CD4-positive, CD25-positive, alpha-beta regulatory T cell (primary cell): ENCODE measurements at regions not wholly inside any gene's neighbourhood (a gene's known extent, or its start where the extent isn't known, plus 50 kb on each side); places are given as distances from the start of the nearest gene placed in this dataset.

ENCODE experiments used
- ATAC-seq, 2 donors: fragments of 150-1000 bp; cut with Tn5 transposase; one replicate each; pipeline ENCODE4 v1.10.0; 2021; ENCODE audit warnings: low read depth in 2 of 2, moderate number of reproducible peaks in 2 of 2, moderate library complexity in 1 of 2
- DNase-seq, 3 donors: peaks; one replicate each; pipeline versions ENCODE4 v3.0.0 to v3.0.0-alpha.2; 2012 to 2022; ENCODE audit warnings: mixed read lengths in 1 of 3
- H3K27ac ChIP-seq: one replicate; pipeline ENCODE4 v1.7.0; 2013; ENCODE audit warnings: mild to moderate bottlenecking, low read length; ENCODE audit not compliant: insufficient read depth, poor library complexity, severe bottlenecking
- H3K27me3 ChIP-seq: one replicate; pipeline ENCODE4 v1.7.0; 2013; ENCODE audit warnings: low read length; ENCODE audit not compliant: control insufficient read depth, insufficient read depth
- H3K36me3 ChIP-seq: one replicate; pipeline ENCODE4 v1.7.0; 2013; ENCODE audit warnings: mild to moderate bottlenecking, low read length, moderate library complexity; ENCODE audit not compliant: control insufficient read depth, insufficient read depth
- H3K4me1 ChIP-seq: 2 replicates; pipeline ENCODE4 v1.7.0; 2013; ENCODE audit warnings: mild to moderate bottlenecking, low read length; ENCODE audit not compliant: insufficient read depth, control insufficient read depth, poor library complexity, severe bottlenecking
- H3K4me3 ChIP-seq: one replicate; pipeline ENCODE4 v1.7.0; 2013; ENCODE audit warnings: low read depth, mild to moderate bottlenecking, low read length, moderate library complexity
- H3K9me3 ChIP-seq, 2 experiments: 1 replicate in 1 of 2; 2 replicates in 1 of 2; pipeline ENCODE4 v1.7.0; 2013; ENCODE audit warnings: low read length in 2 of 2, mild to moderate bottlenecking in 1 of 2, moderate library complexity in 1 of 2; ENCODE audit not compliant: control insufficient read depth in 2 of 2
- H3K27ac Mint-ChIP-seq, 3 donors: one replicate each; pipeline ENCODE4 v1.8.0; 2020 to 2022; ENCODE audit warnings: mild to moderate bottlenecking in 3 of 3, mixed read lengths in 3 of 3, moderate library complexity in 2 of 3
- H3K27me3 Mint-ChIP-seq: one replicate; pipeline ENCODE4 v1.8.0; 2022; ENCODE audit warnings: mild to moderate bottlenecking, mixed read lengths
- H3K36me3 Mint-ChIP-seq: one replicate; pipeline ENCODE4 v1.8.0; 2020; ENCODE audit warnings: mixed read lengths
- H3K4me1 Mint-ChIP-seq, 4 donors: one replicate each; pipeline ENCODE4 v1.8.0; 2020 to 2022; ENCODE audit warnings: mixed read lengths in 4 of 4, mild to moderate bottlenecking in 1 of 4
- H3K4me3 Mint-ChIP-seq, 4 donors: one replicate each; pipeline ENCODE4 v1.8.0; 2020 to 2022; ENCODE audit warnings: mild to moderate bottlenecking in 4 of 4, mixed read lengths in 4 of 4, moderate library complexity in 3 of 4
- H3K9me3 Mint-ChIP-seq, 7 donors: one replicate each; pipeline ENCODE4 v1.8.0; 2020 to 2022; ENCODE audit warnings: mixed read lengths in 7 of 7, mild to moderate bottlenecking in 3 of 7, moderate library complexity in 2 of 7

DNA sequence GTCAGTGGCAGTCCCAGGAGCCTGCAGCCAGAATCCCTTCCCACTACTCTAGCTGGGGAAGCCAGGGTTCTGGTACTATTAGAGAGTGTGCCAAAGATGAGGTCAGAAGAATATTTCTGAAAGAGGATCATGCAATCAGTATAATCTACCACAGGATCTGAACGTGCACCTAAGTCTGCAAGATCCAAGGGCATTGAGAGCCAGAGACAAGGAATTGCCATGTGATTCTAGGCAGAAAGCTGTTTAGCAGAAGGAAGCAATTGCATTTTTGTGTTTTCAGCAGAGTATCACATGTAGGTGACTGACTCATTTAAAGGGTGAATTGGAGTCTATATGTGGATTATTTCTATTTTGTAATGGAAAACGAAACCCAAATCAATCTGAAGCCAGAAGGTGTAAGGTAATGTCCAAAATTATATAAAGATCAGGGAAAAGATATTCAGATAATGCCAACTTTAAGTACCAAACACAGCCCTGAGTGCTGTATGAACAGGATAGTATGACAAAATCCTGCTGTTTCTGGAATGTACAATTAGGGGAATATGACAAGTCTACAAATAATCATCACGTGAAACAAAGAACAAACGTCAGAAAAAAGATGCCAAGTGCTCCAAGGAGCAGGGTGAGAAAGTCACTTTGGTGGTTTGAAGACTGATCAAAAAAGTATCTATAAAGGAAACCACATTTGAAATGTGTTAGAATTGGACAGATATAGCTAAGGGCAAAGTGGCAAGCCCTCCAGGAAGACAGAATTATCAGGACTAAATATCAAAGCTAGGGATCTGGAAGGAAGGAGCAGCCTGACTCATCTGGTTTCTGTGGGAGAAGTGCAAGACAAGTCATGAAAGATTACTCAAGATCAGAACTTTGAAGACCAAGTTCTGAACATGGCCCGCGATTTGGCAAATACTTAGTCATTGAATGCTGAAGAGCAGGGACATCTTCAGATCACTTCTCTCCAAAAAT, 1036.6 kb downstream of the NTRK3 start:
- H3K27me3 ChIP-seq, result no peaks in the 10 kb centered on the region

DNA sequence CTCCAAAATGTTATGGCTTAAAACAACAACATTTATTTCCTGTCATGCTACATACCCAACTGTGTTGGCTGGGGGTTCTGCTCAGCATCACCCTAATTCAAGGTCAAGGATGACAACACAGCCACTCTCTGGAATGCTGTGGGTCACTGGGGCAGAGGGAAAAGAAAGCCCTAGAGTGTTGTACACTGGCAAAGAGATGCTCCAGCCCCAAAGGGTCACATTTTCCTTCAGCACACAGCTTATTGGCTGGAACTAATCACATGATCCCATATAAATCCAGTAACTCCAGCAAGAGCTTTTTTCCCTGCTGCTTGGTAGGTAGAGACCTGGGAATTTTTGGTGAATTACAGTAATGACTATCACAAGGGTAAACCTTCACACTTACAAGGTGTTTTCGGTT, 1041.4 kb downstream of the NTRK3 start:
- no peaks in the 10 kb centered on the region for H3K4me1 ChIP-seq
- no peak overlapping the region for H3K27ac ChIP-seq
- DNase-seq (no peak), ATAC-seq (no peak)
- Mint-ChIP-seq H3K4me3 (no peak overlapping the region), H3K27me3 (no peaks in the 10 kb centered on the region), H3K27ac (no peak overlapping the region), H3K9me3 (peaks cover 0 to 7% (median 3%) of the 10 kb centered on the region in 7 donors), H3K4me1 (peaks cover 0 to 4% (median under 1%) of the 10 kb centered on the region in 4 donors), H3K36me3 (no peaks in the 10 kb centered on the region)
- H3K27me3 ChIP-seq, result no peaks in the 10 kb centered on the region
- no peaks in the 10 kb centered on the region for H3K9me3 ChIP-seq
- H3K36me3 ChIP-seq, result no peaks in the 10 kb centered on the region
- no peak overlapping the region for H3K4me3 ChIP-seq

More for the DNA sequence above, 1036.6 kb downstream of the NTRK3 start:
- H3K4me3 ChIP-seq, result no peak overlapping the region
- H3K9me3 Mint-ChIP-seq, result peaks cover 0 to 10% (median 3%) of the 10 kb centered on the region in 7 donors
- no peaks in the 10 kb centered on the region for H3K36me3 Mint-ChIP-seq
- no peak for DNase-seq
- H3K27me3 Mint-ChIP-seq, result no peaks in the 10 kb centered on the region
- no peaks in the 10 kb centered on the region for H3K36me3 ChIP-seq
- no peaks in the 10 kb centered on the region for H3K9me3 ChIP-seq
- H3K4me1 ChIP-seq, result no peaks in the 10 kb centered on the region
- H3K27ac Mint-ChIP-seq, result no peak overlapping the region
- H3K4me1 Mint-ChIP-seq, result peaks cover 0 to 4% (median under 1%) of the 10 kb centered on the region in 4 donors
- no peak overlapping the region for H3K27ac ChIP-seq
- no peak overlapping the region for H3K4me3 Mint-ChIP-seq
- no peak for ATAC-seq

DNA sequence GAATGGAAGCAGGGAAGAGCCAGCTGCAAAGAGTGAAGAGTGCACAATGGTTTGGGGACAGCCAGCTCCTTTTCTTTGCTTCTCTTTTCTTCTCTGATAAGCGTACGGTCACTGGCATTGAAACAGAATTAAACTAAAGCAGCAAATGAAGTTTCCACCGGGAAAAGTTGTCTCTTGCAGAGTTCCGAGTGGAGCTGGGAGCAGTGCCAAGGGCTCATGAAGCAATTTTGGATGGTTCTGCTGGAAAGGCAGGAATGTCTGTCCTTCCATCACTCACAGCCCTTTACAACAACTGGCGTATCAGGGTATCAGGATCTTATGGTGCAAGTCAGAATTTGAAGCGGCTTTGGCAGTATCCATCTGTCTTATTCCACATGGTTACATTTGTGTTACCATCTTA, 1042.9 kb downstream of the NTRK3 start:
- DNase-seq (no peak), ATAC-seq (no peak)
- Histone ChIP-seq H3K9me3 (no peaks in the 10 kb centered on the region), H3K4me3 (no peak overlapping the region), H3K4me1 (no peaks in the 10 kb centered on the region), H3K27me3 (no peaks in the 10 kb centered on the region), H3K27ac (no peak overlapping the region), H3K36me3 (no peaks in the 10 kb centered on the region)
- Mint-ChIP-seq H3K27ac (no peak overlapping the region), H3K4me1 (no peaks in the 10 kb centered on the region), H3K4me3 (no peak overlapping the region), H3K36me3 (no peaks in the 10 kb centered on the region), H3K9me3 (peaks cover 0 to 6% (median 3%) of the 10 kb centered on the region in 7 donors), H3K27me3 (no peaks in the 10 kb centered on the region)

DNA sequence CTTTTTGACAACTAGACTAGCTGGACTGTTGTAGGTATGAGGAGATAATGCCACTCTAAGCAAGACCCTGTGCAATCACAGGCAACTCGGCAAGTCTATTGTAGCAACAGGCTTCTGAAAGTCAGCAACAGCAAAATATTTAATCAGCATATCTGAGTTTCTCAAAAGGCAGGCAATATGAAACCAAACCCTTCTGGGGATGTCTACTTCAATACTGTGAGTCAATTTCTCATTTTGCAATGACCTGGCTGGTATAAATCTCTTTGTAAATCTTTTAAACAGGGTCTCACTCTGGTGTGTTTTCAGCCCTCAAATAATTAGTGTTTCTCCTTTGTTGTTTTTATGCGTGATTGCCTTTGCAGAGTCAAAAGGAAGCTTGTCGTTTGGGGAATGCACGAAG, 1044.5 kb downstream of the NTRK3 start:
- Mint-ChIP-seq H3K4me1 (no peaks in the 10 kb centered on the region), H3K9me3 (peaks cover 0 to 5% (median 1%) of the 10 kb centered on the region in 7 donors), H3K27ac (no peak overlapping the region), H3K36me3 (no peaks in the 10 kb centered on the region), H3K4me3 (no peak overlapping the region), H3K27me3 (no peaks in the 10 kb centered on the region)
- DNase-seq (no peak), ATAC-seq (no peak)
- H3K27me3 ChIP-seq, result no peaks in the 10 kb centered on the region
- no peak overlapping the region for H3K27ac ChIP-seq
- no peaks in the 10 kb centered on the region for H3K4me1 ChIP-seq
- no peak overlapping the region for H3K4me3 ChIP-seq
- H3K9me3 ChIP-seq, result no peaks in the 10 kb centered on the region
- H3K36me3 ChIP-seq, result no peaks in the 10 kb centered on the region

DNA sequence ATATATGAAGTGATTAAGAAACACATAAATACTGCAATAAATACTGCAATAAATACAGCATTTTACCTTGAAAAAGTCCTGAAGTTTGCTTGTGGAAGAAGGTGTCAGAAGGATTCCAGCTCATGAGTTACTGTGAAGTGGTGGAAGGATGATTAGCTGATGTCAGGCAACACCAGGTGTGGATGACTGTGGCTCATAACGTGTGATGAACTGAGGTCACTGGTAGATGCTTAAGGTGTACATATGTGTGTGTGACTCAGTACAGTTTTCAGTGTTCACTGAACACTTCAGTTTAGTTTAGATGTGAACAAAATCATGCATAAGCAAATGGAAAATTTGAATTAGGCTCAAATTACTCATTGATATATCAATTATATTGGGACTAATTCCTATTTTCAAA, 1045.0 kb downstream of the NTRK3 start:
- Histone ChIP-seq H3K36me3 (no peaks in the 10 kb centered on the region), H3K9me3 (no peaks in the 10 kb centered on the region), H3K4me3 (no peak overlapping the region), H3K4me1 (no peaks in the 10 kb centered on the region), H3K27ac (no peak overlapping the region), H3K27me3 (no peaks in the 10 kb centered on the region)
- Mint-ChIP-seq H3K27ac (no peak overlapping the region), H3K36me3 (no peaks in the 10 kb centered on the region), H3K9me3 (peaks cover 0 to 5% (median 1%) of the 10 kb centered on the region in 7 donors), H3K4me1 (no peaks in the 10 kb centered on the region), H3K27me3 (no peaks in the 10 kb centered on the region), H3K4me3 (no peak overlapping the region)
- no peak for DNase-seq
- no peak for ATAC-seq

DNA sequence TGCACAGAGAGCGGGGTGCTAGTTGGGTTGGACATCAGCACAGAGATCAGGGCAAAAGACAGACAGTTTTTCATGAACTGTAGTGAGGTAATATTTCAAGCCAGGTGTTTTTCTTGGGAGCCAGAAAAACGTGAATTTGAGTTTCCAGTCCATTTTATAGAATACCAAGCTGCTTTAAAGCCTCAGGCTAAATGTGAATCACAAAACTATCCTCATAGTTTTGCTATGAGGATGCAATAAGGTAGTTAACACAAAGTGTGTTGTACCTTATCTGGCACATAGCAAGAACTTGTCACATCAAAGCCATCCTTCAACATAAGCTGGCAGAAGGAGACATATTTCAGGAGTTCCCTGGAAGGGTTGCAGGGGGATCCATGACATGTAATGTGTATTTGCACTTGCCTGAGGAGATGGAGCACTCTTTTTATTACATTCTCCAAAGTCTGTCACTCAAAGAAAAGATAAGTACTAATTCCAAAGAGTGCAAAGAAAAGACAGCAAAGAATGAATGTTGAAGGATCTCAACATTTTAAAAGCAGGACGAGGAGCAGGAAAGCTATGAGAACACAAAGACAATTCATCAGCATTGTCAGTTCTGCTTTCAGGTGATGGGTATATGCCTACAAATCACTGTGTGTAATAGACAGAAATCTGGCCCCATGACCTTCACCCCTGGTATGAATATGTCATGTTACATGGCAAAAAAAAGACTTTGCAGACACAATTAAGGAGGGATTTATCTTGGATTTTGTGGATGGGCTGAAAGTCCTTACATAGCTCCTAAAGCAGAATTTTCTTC, 1046.4 kb downstream of the NTRK3 start:
- Mint-ChIP-seq H3K4me3 (no peak overlapping the region), H3K9me3 (peaks cover 0 to 5% (median 1%) of the 10 kb centered on the region in 7 donors), H3K4me1 (no peaks in the 10 kb centered on the region), H3K27ac (no peak overlapping the region), H3K27me3 (no peaks in the 10 kb centered on the region), H3K36me3 (no peaks in the 10 kb centered on the region)
- H3K36me3 ChIP-seq, result no peaks in the 10 kb centered on the region
- H3K4me3 ChIP-seq, result no peak overlapping the region
- H3K27ac ChIP-seq, result no peak overlapping the region
- ATAC-seq, result no peak
- H3K4me1 ChIP-seq, result no peaks in the 10 kb centered on the region
- no peak for DNase-seq
- H3K9me3 ChIP-seq, result no peaks in the 10 kb centered on the region
- H3K27me3 ChIP-seq, result no peaks in the 10 kb centered on the region

DNA sequence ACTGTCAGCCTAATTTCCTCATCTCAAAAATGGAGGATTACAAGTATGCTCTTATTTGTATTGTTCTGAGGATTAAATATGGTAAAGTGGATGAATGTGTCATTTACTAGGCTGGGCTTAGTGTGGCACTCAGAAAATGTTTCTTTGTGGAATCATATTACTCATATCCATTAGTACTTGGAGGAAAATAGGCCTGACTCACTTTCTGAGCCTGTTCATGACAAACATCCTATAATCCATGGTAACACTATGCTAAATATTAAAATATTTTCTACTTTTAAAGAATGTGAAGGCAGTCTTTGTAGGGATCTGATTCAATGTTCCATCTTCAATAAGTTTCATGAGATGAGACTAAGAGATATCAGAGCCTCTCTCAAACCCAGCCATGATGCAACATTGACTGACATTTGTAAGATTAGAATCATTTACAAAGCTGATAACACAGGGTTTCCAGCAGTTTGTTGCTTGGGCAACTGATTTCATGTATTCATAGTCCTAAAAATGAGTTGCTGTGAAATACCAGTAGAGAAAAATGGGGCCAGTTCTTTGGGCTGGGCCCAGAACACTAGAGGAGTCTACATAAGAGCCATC, 1048.5 kb downstream of the NTRK3 start:
- H3K4me1 Mint-ChIP-seq, result no peaks in the 10 kb centered on the region
- no peak overlapping the region for H3K4me3 Mint-ChIP-seq
- H3K4me3 ChIP-seq, result no peak overlapping the region
- H3K9me3 Mint-ChIP-seq, result peaks cover 0 to 9% (median 1%) of the 10 kb centered on the region in 7 donors
- H3K36me3 Mint-ChIP-seq, result no peaks in the 10 kb centered on the region
- no peak overlapping the region for H3K27ac Mint-ChIP-seq
- H3K27me3 Mint-ChIP-seq, result no peaks in the 10 kb centered on the region
- H3K9me3 ChIP-seq, result no peaks in the 10 kb centered on the region
- no peak overlapping the region for H3K27ac ChIP-seq
- no peaks in the 10 kb centered on the region for H3K27me3 ChIP-seq
- no peaks in the 10 kb centered on the region for H3K4me1 ChIP-seq
- ATAC-seq, result no peak
- DNase-seq, result no peak
- no peaks in the 10 kb centered on the region for H3K36me3 ChIP-seq
